ENCODE measurements at regions not wholly inside any gene's neighbourhood (a gene's known extent, or its start where the extent isn't known, plus 50 kb on each side); places are given as distances from the start of the nearest gene placed in this dataset.

DNA sequence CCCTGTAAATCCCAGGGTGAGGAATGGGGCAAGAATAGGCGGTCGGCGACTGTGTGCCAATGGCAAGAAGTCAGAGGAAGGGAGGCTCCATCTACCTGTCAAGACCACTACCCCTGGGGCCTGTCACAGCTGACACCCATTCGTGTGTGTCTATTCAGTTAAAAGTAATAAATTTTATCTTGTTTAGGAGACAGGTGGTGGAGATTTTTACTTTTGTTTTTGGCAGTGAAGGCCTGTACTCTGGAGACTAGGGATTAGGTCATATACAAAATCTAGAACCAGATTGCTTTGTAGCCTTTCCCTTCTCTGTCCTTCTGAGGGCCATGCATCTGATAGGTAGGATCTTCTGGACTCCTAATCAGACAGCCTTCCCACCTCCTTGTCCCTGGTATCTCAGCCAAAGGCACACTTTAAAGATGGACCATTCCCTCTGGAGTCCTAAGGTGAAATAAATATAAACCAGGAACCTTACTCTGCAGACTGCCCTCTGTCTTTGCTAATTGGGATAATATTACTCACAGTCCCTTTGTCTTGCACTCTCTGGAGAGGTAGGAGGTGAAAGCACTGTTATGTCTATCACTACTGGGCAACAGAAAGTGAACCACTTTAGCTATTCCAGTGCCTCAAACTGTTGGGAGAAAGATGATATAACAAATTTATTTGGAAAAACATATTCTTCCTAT lies 213.2 kb upstream of the ACTBL2 start:
- DNase-seq (ENCODE audit: low spot score in 2 of 2), result no peak
- no peak for TF ChIP-seq POLR2A (IDR thresholded peaks at IDR 0.05)
- 51 to 59% methylated on average over 4 of the region's 4 CpGs for WGBS, 2 donors
- no peak overlapping the region for H3K4me3 ChIP-seq (ENCODE audit: low read depth, poor library complexity, severe bottlenecking)
- intact Hi-C loops (cut with DNase I; ENCODE audit: low total_unique reads), result no loop called here

DNA sequence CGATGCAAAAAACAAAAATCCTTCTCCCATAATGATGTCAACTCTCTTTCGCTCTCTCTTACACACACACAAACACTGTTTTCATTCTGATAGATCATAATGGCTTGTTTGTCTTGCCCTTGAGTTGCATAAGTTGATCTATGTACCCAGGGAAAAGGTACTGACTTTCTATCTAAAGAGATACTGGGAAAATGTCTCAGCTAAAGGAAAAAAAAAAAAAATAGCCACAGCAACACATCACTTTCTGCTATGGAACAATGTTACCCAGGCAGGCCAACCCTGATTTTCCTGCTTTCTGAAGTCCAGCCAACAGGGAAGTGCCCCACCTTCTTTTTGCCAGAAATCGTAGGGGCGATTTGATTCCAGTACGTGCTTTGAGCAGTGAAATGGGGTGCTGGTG lies 212.6 kb upstream of the ACTBL2 start:
- intact Hi-C loops (cut with DNase I; ENCODE audit: low total_unique reads), result no loop called here
- DNase-seq (ENCODE audit: low spot score in 2 of 2), result no peak
- WGBS, 2 donors, result 48 to 64% methylated on average over 5 of the region's 5 CpGs
- TF ChIP-seq POLR2A (IDR thresholded peaks at IDR 0.05) (no peak), CTCF (IDR thresholded peaks at IDR 0.05) (no peak)
- no peak overlapping the region for H3K4me3 ChIP-seq (ENCODE audit: low read depth, poor library complexity, severe bottlenecking)

- WGBS, 2 donors, result 47 to 53% methylated on average over 8 of the region's 8 CpGs
- H3K4me3 ChIP-seq (ENCODE audit: low read depth, poor library complexity, severe bottlenecking), result no peak overlapping the region
- intact Hi-C loops (cut with DNase I; ENCODE audit: low total_unique reads), result no loop called here
- TF ChIP-seq POLR2A (IDR thresholded peaks at IDR 0.05) (no peak), CTCF (IDR thresholded peaks at IDR 0.05) (no peak)
- no peak for DNase-seq (ENCODE audit: low spot score in 2 of 2)
These were observed 211.1 kb upstream of the ACTBL2 start for GRCh38 chr5:57693488-57694305.

GRCh38 chr5:57692582-57693487 lies 210.2 kb upstream of the ACTBL2 start:
- TF ChIP-seq POLR2A (IDR thresholded peaks at IDR 0.05), result no peak
- TF ChIP-seq CTCF (IDR thresholded peaks at IDR 0.05), result no peak
- intact Hi-C loops (cut with DNase I; ENCODE audit: low total_unique reads), result no loop called here
- H3K4me3 ChIP-seq (ENCODE audit: low read depth, poor library complexity, severe bottlenecking), result no peak overlapping the region
- 37 to 44% methylated on average over 6 of the region's 6 CpGs for WGBS, 2 donors
- DNase-seq (ENCODE audit: low spot score in 2 of 2), result peak; percentile 69 to 87

- 92 to 95% methylated on average over 2 of the region's 2 CpGs for WGBS, 2 donors
- DNase-seq (ENCODE audit: low spot score in 2 of 2), result no peak
- H3K4me3 ChIP-seq (ENCODE audit: low read depth, poor library complexity, severe bottlenecking), result no peak overlapping the region
- intact Hi-C loops (cut with DNase I; ENCODE audit: low total_unique reads), result no loop called here
- TF ChIP-seq CTCF (IDR thresholded peaks at IDR 0.05) (no peak), POLR2A (IDR thresholded peaks at IDR 0.05) (no peak)
These were observed 208.1 kb upstream of the ACTBL2 start for GRCh38 chr5:57690724-57691123.

- H3K4me3 ChIP-seq (ENCODE audit: low read depth, poor library complexity, severe bottlenecking), result no peak overlapping the region
- no peak for DNase-seq (ENCODE audit: low spot score in 2 of 2)
- 87 to 89% methylated on average over 3 of the region's 3 CpGs for WGBS, 2 donors
- intact Hi-C loops (cut with DNase I; ENCODE audit: low total_unique reads), result no loop called here
- TF ChIP-seq CTCF (IDR thresholded peaks at IDR 0.05) (no peak), POLR2A (IDR thresholded peaks at IDR 0.05) (no peak)
These were observed 205.0 kb upstream of the ACTBL2 start for GRCh38 chr5:57687596-57687995.

All from lower leg skin (tissue), 4 donors.